H9 (cell line): ENCODE measurements at regions not wholly inside any gene's neighbourhood (a gene's known extent, or its start where the extent isn't known, plus 50 kb on each side); places are given as distances from the start of the nearest gene placed in this dataset.

Source experiments
- DNase-seq: peaks from one replicate; pipeline ENCODE4 v3.0.0-alpha.2; 2017
- H2AFZ ChIP-seq: one replicate; pipeline ENCODE4 v1.6.1; 2013; ENCODE audit warnings: mild to moderate bottlenecking, low read length, control low read depth, moderate library complexity
- H2AK5ac ChIP-seq: 2 replicates; pipeline ENCODE4 v1.6.1; 2013; ENCODE audit warnings: low read length, control low read depth, mixed read lengths; ENCODE audit not compliant: insufficient read length
- H2BK120ac ChIP-seq: one replicate; pipeline ENCODE4 v1.6.1; 2013; ENCODE audit warnings: low read depth, mild to moderate bottlenecking, low read length, control low read depth, inconsistent platforms; ENCODE audit not compliant: poor library complexity, severe bottlenecking
- H2BK12ac ChIP-seq: 2 replicates; pipeline ENCODE4 v1.6.1; 2013; ENCODE audit warnings: low read length, control low read depth, mixed read lengths, low read depth; ENCODE audit not compliant: insufficient read length
- H2BK15ac ChIP-seq: 2 replicates; pipeline ENCODE4 v1.6.1; 2013; ENCODE audit warnings: low read depth, low read length, control low read depth
- H2BK20ac ChIP-seq: one replicate; pipeline ENCODE4 v1.6.1; 2013; ENCODE audit warnings: low read depth, mild to moderate bottlenecking, low read length, control low read depth, inconsistent platforms; ENCODE audit not compliant: poor library complexity, severe bottlenecking
- H2BK5ac ChIP-seq: 2 replicates; pipeline ENCODE4 v1.6.1; 2013; ENCODE audit warnings: low read length, control low read depth, mixed read lengths; ENCODE audit not compliant: insufficient read length
- H3K14ac ChIP-seq: 2 replicates; pipeline ENCODE4 v1.6.1; 2013; ENCODE audit warnings: low read length, control low read depth; ENCODE audit not compliant: insufficient read depth
- H3K18ac ChIP-seq: 2 replicates; pipeline ENCODE4 v1.6.1; 2013; ENCODE audit warnings: low read depth, mild to moderate bottlenecking, mixed read lengths, low read length, control low read depth; ENCODE audit not compliant: insufficient read length
- H3K23ac ChIP-seq: 2 replicates; pipeline ENCODE4 v1.6.1; 2013; ENCODE audit warnings: low read length, control low read depth, mixed read lengths, low read depth; ENCODE audit not compliant: insufficient read length
- H3K23me2 ChIP-seq: 2 replicates; pipeline ENCODE4 v1.6.1; 2013; ENCODE audit warnings: low read depth, mild to moderate bottlenecking, mixed read lengths, low read length, control low read depth; ENCODE audit not compliant: insufficient read length, poor library complexity, severe bottlenecking
- H3K27ac ChIP-seq: 2 replicates; pipeline ENCODE4 v1.5.1; 2013; ENCODE audit warnings: low read length, control low read depth, mixed read lengths, low read depth; ENCODE audit not compliant: insufficient read length
- H3K27me3 ChIP-seq: 2 replicates; pipeline ENCODE4 v1.6.1; 2013; ENCODE audit warnings: low read length, control low read depth, inconsistent platforms; ENCODE audit not compliant: insufficient read depth
- H3K4ac ChIP-seq: 2 replicates; pipeline ENCODE4 v1.6.1; 2013; ENCODE audit warnings: low read depth, mild to moderate bottlenecking, control low read depth, inconsistent platforms, low read length, moderate library complexity
- H3K4me1 ChIP-seq: 2 replicates; pipeline ENCODE4 v1.6.1; 2013; ENCODE audit warnings: low read length, control low read depth, inconsistent platforms; ENCODE audit not compliant: insufficient read depth
- H3K4me2 ChIP-seq: 2 replicates; pipeline ENCODE4 v1.6.1; 2013; ENCODE audit warnings: low read length, control low read depth, mixed read lengths; ENCODE audit not compliant: insufficient read length, insufficient read depth
- H3K56ac ChIP-seq: 2 replicates; pipeline ENCODE4 v1.6.1; 2013; ENCODE audit warnings: low read depth, mild to moderate bottlenecking, mixed read lengths, low read length, control low read depth; ENCODE audit not compliant: insufficient read length
- H3K79me1 ChIP-seq: 2 replicates; pipeline ENCODE4 v1.6.1; 2013; ENCODE audit warnings: low read depth, mild to moderate bottlenecking, moderate library complexity, low read length, control low read depth, inconsistent platforms; ENCODE audit not compliant: insufficient read depth, poor library complexity, severe bottlenecking
- H3K79me2 ChIP-seq: 2 replicates; pipeline ENCODE4 v1.6.1; 2013; ENCODE audit warnings: low read length, control low read depth, inconsistent platforms; ENCODE audit not compliant: insufficient read depth
- H3K9ac ChIP-seq: 2 replicates; pipeline ENCODE4 v1.6.1; 2013; ENCODE audit warnings: low read length, control low read depth, mixed read lengths; ENCODE audit not compliant: insufficient read length; ENCODE audit errors: extremely low read depth
- H3K9me3 ChIP-seq: one replicate; pipeline ENCODE4 v1.6.1; 2013; ENCODE audit warnings: low read depth, low read length, inconsistent platforms; ENCODE audit not compliant: control insufficient read depth
- H3T11ph ChIP-seq: one replicate; pipeline ENCODE4 v1.6.1; 2013; ENCODE audit warnings: mild to moderate bottlenecking, low read length, control low read depth, inconsistent platforms
- H4K20me1 ChIP-seq: one replicate; pipeline ENCODE4 v1.6.1; 2013; ENCODE audit not compliant: control insufficient read depth, insufficient read length, insufficient read depth
- H4K5ac ChIP-seq: 2 replicates; pipeline ENCODE4 v1.6.1; 2013; ENCODE audit warnings: low read depth, mild to moderate bottlenecking, mixed read lengths, low read length, control low read depth; ENCODE audit not compliant: insufficient read length
- H4K8ac ChIP-seq: replicated peaks from 2 replicates; pipeline ENCODE4 v1.6.1; 2013; ENCODE audit warnings: low read length, control low read depth, mixed read lengths, low read depth; ENCODE audit not compliant: insufficient read length
- H4K91ac ChIP-seq: 2 replicates; pipeline ENCODE4 v1.6.1; 2013; ENCODE audit warnings: low read depth, mild to moderate bottlenecking, moderate library complexity, mixed read lengths, low read length, control low read depth; ENCODE audit not compliant: insufficient read length
- H3K27ac Mint-ChIP-seq, 3 experiments: 2 replicates in 2 of 3; 3 replicates in 1 of 3; pipeline ENCODE4 v1.8.0; 2020 to 2021; ENCODE audit warnings: mixed read lengths in 3 of 3, mild to moderate bottlenecking in 1 of 3, moderate library complexity in 1 of 3
- H3K27me3 Mint-ChIP-seq: 2 replicates; pipeline ENCODE4 v1.8.0; 2021; ENCODE audit warnings: low read depth, mild to moderate bottlenecking, moderate library complexity, mixed read lengths
- H3K36me3 Mint-ChIP-seq, 3 experiments: 2 replicates in 2 of 3; 3 replicates in 1 of 3; pipeline ENCODE4 v1.8.0; 2020 to 2021; ENCODE audit warnings: low read depth in 3 of 3, mixed read lengths in 3 of 3; ENCODE audit not compliant: insufficient read depth in 1 of 3
- H3K4me1 Mint-ChIP-seq, 2 experiments: 2 replicates each; pipeline ENCODE4 v1.8.0; 2020; ENCODE audit warnings: mixed read lengths in 2 of 2
- H3K4me3 Mint-ChIP-seq, 2 experiments: 2 replicates in 1 of 2; 3 replicates in 1 of 2; pipeline ENCODE4 v1.8.0; 2020 to 2021; ENCODE audit warnings: mild to moderate bottlenecking in 2 of 2, mixed read lengths in 2 of 2, moderate library complexity in 1 of 2
- H3K9me3 Mint-ChIP-seq, 2 experiments: 2 replicates in 1 of 2; 3 replicates in 1 of 2; pipeline ENCODE4 v1.8.0; 2020; ENCODE audit warnings: mild to moderate bottlenecking in 2 of 2, mixed read lengths in 2 of 2, moderate library complexity in 1 of 2
- WGBS: extraction: QIAGEN DNeasy Blood & Tissue Kit; methylation state at CpG from one replicate; pipeline ENCODE4 v1.1.7; 2013; ENCODE audit warnings: missing lambda C conversion rate, low lambda C conversion rate, mixed read lengths; ENCODE audit not compliant: insufficient read length; ENCODE audit errors: extremely low coverage; 5-methylcytosine and 5-hydroxymethylcytosine counted together
- TF ChIP-seq, protein P1 (sequence below): fragments of 200-600 bp; sonication (generic); conservative IDR thresholded peaks from 3 replicates; pipeline ENCODE4 v1.8.0; 2021; ENCODE audit warnings: antibody characterized with exemption, mild to moderate bottlenecking

DNA sequence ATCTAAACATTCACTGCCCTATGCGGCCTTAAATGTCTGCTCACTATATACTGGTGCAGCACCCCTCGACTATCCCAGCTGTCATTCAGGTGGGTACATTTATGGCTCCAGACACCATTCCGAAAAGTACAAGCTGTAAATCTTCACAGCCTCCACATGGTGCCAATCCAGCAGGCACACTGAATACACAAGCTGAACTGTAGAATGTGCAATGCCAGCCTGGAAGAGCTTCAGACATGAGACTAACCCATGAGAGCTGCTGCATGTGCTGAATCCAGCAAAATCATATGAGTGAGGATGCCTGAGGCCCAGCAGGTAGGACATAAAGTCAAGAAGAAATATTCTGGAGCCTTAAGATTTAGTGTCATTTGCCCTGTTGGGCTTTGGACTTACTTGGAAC lies 483.8 kb upstream of the GRIA1 start:
- no peak overlapping the region for H2BK20ac ChIP-seq
- H2BK5ac ChIP-seq, result no peak overlapping the region
- no peak overlapping the region for H2AK5ac ChIP-seq
- no peaks in the 10 kb centered on the region for H3K27me3 ChIP-seq
- Mint-ChIP-seq H3K4me1 (peaks cover 10 to 18% of the 10 kb centered on the region in 2 experiments), H3K4me3 (no peak overlapping the region), H3K36me3 (peaks cover 4 to 32% (median 13%) of the 10 kb centered on the region in 3 experiments), H3K27ac (no peak overlapping the region; a peak in 1 of 7 replicates), H3K27me3 (peaks cover 4% of the 10 kb centered on the region; the same call in 1 of the 2 replicates), H3K9me3 (peaks cover 18 to 19% of the 10 kb centered on the region in 2 experiments; a peak in 4 of 5 replicates)
- no peak overlapping the region for H3K9ac ChIP-seq
- H4K5ac ChIP-seq, result no peak overlapping the region
- H4K91ac ChIP-seq, result no peak overlapping the region
- no peak overlapping the region for H2BK12ac ChIP-seq
- no peak overlapping the region for H3T11ph ChIP-seq
- TF ChIP-seq, protein P1, sequence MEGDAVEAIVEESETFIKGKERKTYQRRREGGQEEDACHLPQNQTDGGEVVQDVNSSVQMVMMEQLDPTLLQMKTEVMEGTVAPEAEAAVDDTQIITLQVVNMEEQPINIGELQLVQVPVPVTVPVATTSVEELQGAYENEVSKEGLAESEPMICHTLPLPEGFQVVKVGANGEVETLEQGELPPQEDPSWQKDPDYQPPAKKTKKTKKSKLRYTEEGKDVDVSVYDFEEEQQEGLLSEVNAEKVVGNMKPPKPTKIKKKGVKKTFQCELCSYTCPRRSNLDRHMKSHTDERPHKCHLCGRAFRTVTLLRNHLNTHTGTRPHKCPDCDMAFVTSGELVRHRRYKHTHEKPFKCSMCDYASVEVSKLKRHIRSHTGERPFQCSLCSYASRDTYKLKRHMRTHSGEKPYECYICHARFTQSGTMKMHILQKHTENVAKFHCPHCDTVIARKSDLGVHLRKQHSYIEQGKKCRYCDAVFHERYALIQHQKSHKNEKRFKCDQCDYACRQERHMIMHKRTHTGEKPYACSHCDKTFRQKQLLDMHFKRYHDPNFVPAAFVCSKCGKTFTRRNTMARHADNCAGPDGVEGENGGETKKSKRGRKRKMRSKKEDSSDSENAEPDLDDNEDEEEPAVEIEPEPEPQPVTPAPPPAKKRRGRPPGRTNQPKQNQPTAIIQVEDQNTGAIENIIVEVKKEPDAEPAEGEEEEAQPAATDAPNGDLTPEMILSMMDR, result no peak
- no peak overlapping the region for H3K27ac ChIP-seq
- no peak overlapping the region for H3K14ac ChIP-seq
- H3K9me3 ChIP-seq, result no peaks in the 10 kb centered on the region
- H4K8ac ChIP-seq, result no peak overlapping the region
- no peaks in the 10 kb centered on the region for H3K23me2 ChIP-seq
- no peak overlapping the region for H3K18ac ChIP-seq
- no peak overlapping the region for H3K4ac ChIP-seq
- H3K4me1 ChIP-seq, result no peaks in the 10 kb centered on the region
- no peaks in the 10 kb centered on the region for H3K79me2 ChIP-seq
- H2AFZ ChIP-seq, result no peak overlapping the region
- no peak overlapping the region for H3K23ac ChIP-seq
- no peak for DNase-seq
- no peaks in the 10 kb centered on the region for H4K20me1 ChIP-seq
- no peaks in the 10 kb centered on the region for H3K79me1 ChIP-seq
- no peak overlapping the region for H3K4me2 ChIP-seq
- WGBS, result no CpG with 5 or more reads among the region's 3 CpGs
- H2BK15ac ChIP-seq, result no peak overlapping the region
- H3K56ac ChIP-seq, result no peak overlapping the region
- no peak overlapping the region for H2BK120ac ChIP-seq
